Endodermal cell (in vitro differentiated cells): ENCODE measurements at regions not wholly inside any gene's neighbourhood (a gene's known extent, or its start where the extent isn't known, plus 50 kb on each side); places are given as distances from the start of the nearest gene placed in this dataset.
A peak's percentile ranks its signal among the peaks of the same experiment; 100 is the strongest.

Experiments used
- DNase-seq: peaks from one replicate; pipeline ENCODE4 v3.0.0-alpha.2; 2017
- H3K27ac ChIP-seq: 2 replicates; pipeline ENCODE4 v1.5.1; 2013; ENCODE audit warnings: mild to moderate bottlenecking, low read depth, low read length, moderate library complexity
- H3K27me3 ChIP-seq: 2 replicates; pipeline ENCODE4 v1.6.1; 2013; ENCODE audit warnings: mild to moderate bottlenecking, low read length, moderate library complexity; ENCODE audit not compliant: insufficient read depth, control insufficient read depth, poor library complexity, severe bottlenecking
- H3K36me3 ChIP-seq: 2 replicates; pipeline ENCODE4 v1.7.0; 2013; ENCODE audit warnings: mild to moderate bottlenecking, low read length, moderate library complexity; ENCODE audit not compliant: control insufficient read depth, insufficient read depth
- H3K4me1 ChIP-seq: one replicate; pipeline ENCODE4 v1.7.0; 2013; ENCODE audit warnings: low read length; ENCODE audit not compliant: control insufficient read depth, insufficient read depth
- H3K4me3 ChIP-seq: 2 replicates; pipeline ENCODE4 v1.5.1; 2013; ENCODE audit warnings: mild to moderate bottlenecking, low read length, moderate library complexity
- H3K9ac ChIP-seq: 2 replicates; pipeline ENCODE4 v1.6.1; 2013; ENCODE audit warnings: mild to moderate bottlenecking, low read length, moderate library complexity; ENCODE audit not compliant: poor library complexity, severe bottlenecking; ENCODE audit errors: extremely low read depth
- H3K9me3 ChIP-seq: 2 replicates; pipeline ENCODE4 v1.6.1; 2013; ENCODE audit warnings: mild to moderate bottlenecking, low read length, moderate library complexity; ENCODE audit not compliant: control insufficient read depth
- H3K27ac Mint-ChIP-seq: 2 replicates; pipeline ENCODE4 v1.8.0; 2020; ENCODE audit warnings: mixed read lengths
- H3K27me3 Mint-ChIP-seq: 2 replicates; pipeline ENCODE4 v1.8.0; 2021; ENCODE audit warnings: mild to moderate bottlenecking, mixed read lengths; ENCODE audit not compliant: insufficient read depth
- H3K36me3 Mint-ChIP-seq: 2 replicates; pipeline ENCODE4 v1.8.0; 2020; ENCODE audit warnings: low read depth, mixed read lengths
- H3K4me1 Mint-ChIP-seq: 2 replicates; pipeline ENCODE4 v1.8.0; 2020; ENCODE audit warnings: mixed read lengths
- H3K4me3 Mint-ChIP-seq: 2 replicates; pipeline ENCODE4 v1.8.0; 2020; ENCODE audit warnings: mild to moderate bottlenecking, moderate library complexity, mixed read lengths
- H3K9me3 Mint-ChIP-seq: 2 replicates; pipeline ENCODE4 v1.8.0; 2020; ENCODE audit warnings: mild to moderate bottlenecking, mixed read lengths
- CTCF ChIP-seq: fragments of 200-600 bp; sonication (generic); conservative IDR thresholded peaks from 2 replicates; pipeline ENCODE4 v1.5.0; 2021; ENCODE audit warnings: antibody characterized with exemption, mild to moderate bottlenecking
- WGBS, 2 experiments: methylation state at CpG; one replicate each; pipeline versions ENCODE4 v1.1.5 to v1.1.7; 2013; ENCODE audit warnings: missing lambda C conversion rate in 2 of 2, mixed read lengths in 1 of 2; ENCODE audit not compliant: insufficient coverage in 1 of 2, insufficient read length in 1 of 2; 5-methylcytosine and 5-hydroxymethylcytosine counted together

GRCh38 chr18:10242936-10243680 lies 211.3 kb upstream of the APCDD1 start:
- Mint-ChIP-seq H3K4me3 (no peak overlapping the region), H3K4me1 (peaks cover 38% of the 10 kb centered on the region), H3K27me3 (peaks cover 3% of the 10 kb centered on the region), H3K9me3 (no peaks in the 10 kb centered on the region), H3K36me3 (no peaks in the 10 kb centered on the region), H3K27ac (no peak overlapping the region)
- H3K9me3 ChIP-seq: no peaks in the 10 kb centered on the region
- no peak for TF ChIP-seq CTCF
- no peaks in the 10 kb centered on the region for H3K36me3 ChIP-seq
- no peak overlapping the region for H3K27ac ChIP-seq
- 77 to 85% methylated on average over 7 of the region's 7 CpGs for whole genome bisulfite sequencing, 2 experiments
- H3K4me3 ChIP-seq: no peak overlapping the region
- H3K27me3 ChIP-seq: no peaks in the 10 kb centered on the region
- H3K9ac ChIP-seq: no peak overlapping the region
- H3K4me1 ChIP-seq: peaks cover 6% of the 10 kb centered on the region
- peak; percentile 53 for DNase-seq

GRCh38 chr18:10244341-10244740 lies 210.1 kb upstream of the APCDD1 start:
- WGBS, 2 experiments: 92 to 97% methylated on average over 6 to 8 of the region's 8 CpGs
- H3K27me3 Mint-ChIP-seq: peaks cover 3% of the 10 kb centered on the region
- H3K9me3 Mint-ChIP-seq: no peaks in the 10 kb centered on the region
- H3K4me1 Mint-ChIP-seq: peaks cover 38% of the 10 kb centered on the region
- no peak overlapping the region for H3K9ac ChIP-seq
- no peak overlapping the region for H3K4me3 ChIP-seq
- H3K9me3 ChIP-seq: no peaks in the 10 kb centered on the region
- no peaks in the 10 kb centered on the region for H3K27me3 ChIP-seq
- no peak for TF ChIP-seq CTCF
- H3K4me1 ChIP-seq: peaks cover 6% of the 10 kb centered on the region
- DNase-seq: no peak
- no peak overlapping the region for H3K27ac Mint-ChIP-seq
- H3K36me3 ChIP-seq: no peaks in the 10 kb centered on the region
- no peaks in the 10 kb centered on the region for H3K36me3 Mint-ChIP-seq
- no peak overlapping the region for H3K4me3 Mint-ChIP-seq
- H3K27ac ChIP-seq: no peak overlapping the region

- H3K4me3 Mint-ChIP-seq: no peak overlapping the region
- Histone ChIP-seq H3K9me3 (no peaks in the 10 kb centered on the region), H3K9ac (no peak overlapping the region), H3K27ac (no peak overlapping the region), H3K27me3 (no peaks in the 10 kb centered on the region), H3K4me1 (peaks cover 9% of the 10 kb centered on the region), H3K36me3 (no peaks in the 10 kb centered on the region), H3K4me3 (no peak overlapping the region)
- H3K36me3 Mint-ChIP-seq: no peaks in the 10 kb centered on the region
- DNase-seq: no peak
- peaks cover 36% of the 10 kb centered on the region for H3K4me1 Mint-ChIP-seq
- no peak for TF ChIP-seq CTCF
- no peaks in the 10 kb centered on the region for H3K9me3 Mint-ChIP-seq
- WGBS, 2 experiments: 95% methylated on average over 11 of the region's 11 CpGs
- peaks cover 3% of the 10 kb centered on the region for H3K27me3 Mint-ChIP-seq
- H3K27ac Mint-ChIP-seq: no peak overlapping the region
Measured at GRCh38 chr18:10245031-10245845, 209.2 kb upstream of the APCDD1 start.
